AG10803 (cell line): ENCODE measurements at regions not wholly inside any gene's neighbourhood (a gene's known extent, or its start where the extent isn't known, plus 50 kb on each side); places are given as distances from the start of the nearest gene placed in this dataset.

Source experiments
- DNase-seq: peaks from one replicate; pipeline ENCODE4 v3.0.0; 2010; ENCODE audit warnings: low read depth
- H3K4me3 ChIP-seq: 2 replicates; pipeline ENCODE4 v1.5.1; 2011; ENCODE audit warnings: mild to moderate bottlenecking, low read length, control low read depth
- CTCF ChIP-seq: conservative IDR thresholded peaks from 2 replicates; pipeline ENCODE4 v1.5.1; 2011; ENCODE audit warnings: mild to moderate bottlenecking, low read length, control low read depth, inconsistent platforms

DNA sequence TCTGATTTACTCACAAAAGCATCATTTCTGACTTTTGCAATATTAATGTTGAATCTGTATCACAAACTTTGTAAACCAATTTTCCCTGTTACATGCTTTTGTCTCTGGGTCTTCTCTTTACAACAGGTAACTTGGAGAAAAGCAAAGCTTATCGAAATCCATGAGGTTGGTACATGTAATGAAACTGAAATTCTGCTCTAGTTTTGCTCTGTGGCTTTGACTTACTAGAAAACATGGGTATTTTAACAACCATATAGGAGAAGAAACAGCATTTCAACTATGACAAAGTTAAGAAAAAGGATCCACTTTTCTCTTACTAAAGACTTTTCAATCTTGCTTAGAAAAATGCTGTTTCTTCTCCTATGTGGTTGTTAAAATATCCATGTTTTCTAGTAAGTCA, 645.8 kb downstream of the STIM2 start:
- no peak overlapping the region for H3K4me3 ChIP-seq
- DNase-seq = no peak
- TF ChIP-seq CTCF = no peak

GRCh38 chr4:27514711-27515110, 654.1 kb downstream of the STIM2 start:
- no peak for DNase-seq
- no peak for TF ChIP-seq CTCF

GRCh38 chr4:27515140-27515539, 654.5 kb downstream of the STIM2 start:
- TF ChIP-seq CTCF = no peak
- no peak for DNase-seq
- H3K4me3 ChIP-seq = no peak overlapping the region

More at GRCh38 chr4:27514711-27515110, 654.1 kb downstream of the STIM2 start:
- no peak overlapping the region for H3K4me3 ChIP-seq

- no peak for TF ChIP-seq CTCF
- no peak for DNase-seq
- H3K4me3 ChIP-seq = no peak overlapping the region
Measured at GRCh38 chr4:27518876-27519275, 658.2 kb downstream of the STIM2 start.

DNA sequence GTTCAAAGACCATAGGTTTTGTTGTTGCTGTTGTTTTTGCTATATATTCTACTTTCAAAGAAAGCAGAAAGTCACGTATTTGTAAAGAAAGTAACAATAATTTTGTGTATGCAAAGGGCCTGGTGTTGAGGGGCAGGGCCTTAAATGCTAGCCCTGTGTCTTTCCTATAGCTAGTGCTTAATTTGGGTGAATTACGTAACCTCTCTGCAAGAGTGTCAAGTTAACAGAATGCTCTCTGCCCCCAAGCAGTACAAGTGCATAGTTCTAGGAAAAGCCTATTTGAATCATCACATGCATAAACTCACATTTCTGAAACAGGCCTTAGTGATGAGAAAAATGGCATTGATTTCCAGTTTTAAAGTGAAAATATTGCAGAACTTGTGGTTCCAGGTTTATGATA, 663.6 kb downstream of the STIM2 start:
- TF ChIP-seq CTCF = no peak
- no peak overlapping the region for H3K4me3 ChIP-seq
- DNase-seq = no peak

- no peak overlapping the region for H3K4me3 ChIP-seq
- TF ChIP-seq CTCF = no peak
- no peak for DNase-seq
Measured at GRCh38 chr4:27534488-27534887, 673.8 kb downstream of the STIM2 start.

- no peak for TF ChIP-seq CTCF
- no peak overlapping the region for H3K4me3 ChIP-seq
- no peak for DNase-seq
Measured at GRCh38 chr4:27568236-27568951, 707.8 kb downstream of the STIM2 start.
